Muscle layer of colon (tissue), 2 donors: ENCODE measurements at regions not wholly inside any gene's neighbourhood (a gene's known extent, or its start where the extent isn't known, plus 50 kb on each side); places are given as distances from the start of the nearest gene placed in this dataset.

Experiments used
- H3K27ac ChIP-seq: one replicate; pipeline ENCODE4 v1.7.0; 2013; ENCODE audit warnings: low read depth, mild to moderate bottlenecking, low read length, moderate library complexity
- H3K27me3 ChIP-seq, 2 donors: one replicate each; pipeline ENCODE4 v1.7.0; 2013; ENCODE audit warnings: low read length in 2 of 2, mild to moderate bottlenecking in 2 of 2; ENCODE audit not compliant: insufficient read depth in 2 of 2, control insufficient read depth in 1 of 2
- H3K36me3 ChIP-seq: one replicate; pipeline ENCODE4 v1.7.0; 2013; ENCODE audit warnings: mild to moderate bottlenecking, low read length; ENCODE audit not compliant: insufficient read depth
- H3K4me1 ChIP-seq: one replicate; pipeline ENCODE4 v1.7.0; 2013; ENCODE audit warnings: mild to moderate bottlenecking, low read length; ENCODE audit not compliant: insufficient read depth
- H3K4me3 ChIP-seq, 2 donors: one replicate each; pipeline ENCODE4 v1.7.0; 2013; ENCODE audit warnings: low read length in 2 of 2, low read depth in 1 of 2, mild to moderate bottlenecking in 1 of 2, moderate library complexity in 1 of 2
- H3K9ac ChIP-seq: one replicate; pipeline ENCODE4 v1.7.0; 2013; ENCODE audit warnings: low read length
- H3K9me3 ChIP-seq: one replicate; pipeline ENCODE4 v1.7.0; 2013; ENCODE audit warnings: mild to moderate bottlenecking, low read length
- donor health status: abdominal sarcoma.
- donor health status: Adenocarcinoma of cecum.

GRCh38 chr5:171693412-171693811 lies 92.2 kb upstream of the SMIM23 start:
- Histone ChIP-seq H3K4me1 (no peaks in the 10 kb centered on the region), H3K9me3 (no peaks in the 10 kb centered on the region), H3K4me3 (no peak overlapping the region), H3K9ac (no peak overlapping the region), H3K27me3 (no peaks in the 10 kb centered on the region), H3K27ac (no peak overlapping the region), H3K36me3 (no peaks in the 10 kb centered on the region)

- Histone ChIP-seq H3K4me1 (no peaks in the 10 kb centered on the region), H3K27ac (no peak overlapping the region), H3K27me3 (no peaks in the 10 kb centered on the region), H3K9me3 (no peaks in the 10 kb centered on the region), H3K4me3 (no peak overlapping the region), H3K36me3 (no peaks in the 10 kb centered on the region), H3K9ac (no peak overlapping the region)
Observed at GRCh38 chr5:171695804-171696203, 89.8 kb upstream of the SMIM23 start.

GRCh38 chr5:171697221-171698102 lies 88.2 kb upstream of the SMIM23 start:
- H3K27me3 ChIP-seq = no peaks in the 10 kb centered on the region
- no peaks in the 10 kb centered on the region for H3K4me1 ChIP-seq
- H3K36me3 ChIP-seq = no peaks in the 10 kb centered on the region

GRCh38 chr5:171700318-171700912 lies 85.2 kb upstream of the SMIM23 start:
- Histone ChIP-seq H3K9me3 (no peaks in the 10 kb centered on the region), H3K27ac (no peak overlapping the region), H3K36me3 (no peaks in the 10 kb centered on the region), H3K4me3 (no peak overlapping the region), H3K9ac (no peak overlapping the region), H3K27me3 (no peaks in the 10 kb centered on the region), H3K4me1 (no peaks in the 10 kb centered on the region)

More at GRCh38 chr5:171697221-171698102, 88.2 kb upstream of the SMIM23 start:
- no peak overlapping the region for H3K27ac ChIP-seq
- H3K9ac ChIP-seq = no peak overlapping the region
- no peak overlapping the region for H3K4me3 ChIP-seq
- H3K9me3 ChIP-seq = no peaks in the 10 kb centered on the region

GRCh38 chr5:171701100-171701541 lies 84.5 kb upstream of the SMIM23 start:
- no peak overlapping the region for H3K27ac ChIP-seq
- no peaks in the 10 kb centered on the region for H3K36me3 ChIP-seq
- no peaks in the 10 kb centered on the region for H3K4me1 ChIP-seq
- H3K27me3 ChIP-seq = no peaks in the 10 kb centered on the region
- H3K9ac ChIP-seq = no peak overlapping the region
- no peak overlapping the region for H3K4me3 ChIP-seq
- H3K9me3 ChIP-seq = no peaks in the 10 kb centered on the region

- no peak overlapping the region for H3K9ac ChIP-seq
- no peak overlapping the region for H3K4me3 ChIP-seq
- no peaks in the 10 kb centered on the region for H3K9me3 ChIP-seq
- no peaks in the 10 kb centered on the region for H3K27me3 ChIP-seq
- no peaks in the 10 kb centered on the region for H3K4me1 ChIP-seq
- no peak overlapping the region for H3K27ac ChIP-seq
- H3K36me3 ChIP-seq = no peaks in the 10 kb centered on the region
Observed at GRCh38 chr5:171702135-171702770, 83.4 kb upstream of the SMIM23 start.

- Histone ChIP-seq H3K36me3 (no peaks in the 10 kb centered on the region), H3K4me1 (no peaks in the 10 kb centered on the region), H3K27me3 (no peaks in the 10 kb centered on the region), H3K9ac (no peak overlapping the region), H3K4me3 (no peak overlapping the region), H3K27ac (no peak overlapping the region), H3K9me3 (no peaks in the 10 kb centered on the region)
Observed at GRCh38 chr5:171703146-171703545, 82.5 kb upstream of the SMIM23 start.

- Histone ChIP-seq H3K27ac (no peak overlapping the region), H3K9ac (no peak overlapping the region), H3K36me3 (no peaks in the 10 kb centered on the region), H3K4me3 (no peak overlapping the region), H3K4me1 (no peaks in the 10 kb centered on the region), H3K9me3 (no peaks in the 10 kb centered on the region), H3K27me3 (no peaks in the 10 kb centered on the region)
Observed at GRCh38 chr5:171705036-171705435, 80.6 kb upstream of the SMIM23 start.

GRCh38 chr5:171705830-171706468 lies 79.7 kb upstream of the SMIM23 start:
- Histone ChIP-seq H3K4me1 (no peaks in the 10 kb centered on the region), H3K9me3 (no peaks in the 10 kb centered on the region), H3K9ac (no peak overlapping the region), H3K4me3 (no peak overlapping the region), H3K36me3 (no peaks in the 10 kb centered on the region), H3K27me3 (no peaks in the 10 kb centered on the region), H3K27ac (no peak overlapping the region)

- no peaks in the 10 kb centered on the region for H3K4me1 ChIP-seq
- H3K36me3 ChIP-seq = no peaks in the 10 kb centered on the region
- H3K27me3 ChIP-seq = no peaks in the 10 kb centered on the region
- H3K9ac ChIP-seq = no peak overlapping the region
- H3K4me3 ChIP-seq = no peak overlapping the region
- no peaks in the 10 kb centered on the region for H3K9me3 ChIP-seq
- no peak overlapping the region for H3K27ac ChIP-seq
Observed at GRCh38 chr5:171706736-171707441, 78.7 kb upstream of the SMIM23 start.

GRCh38 chr5:171707442-171707792 lies 78.2 kb upstream of the SMIM23 start:
- Histone ChIP-seq H3K27me3 (no peaks in the 10 kb centered on the region), H3K36me3 (no peaks in the 10 kb centered on the region), H3K27ac (no peak overlapping the region), H3K4me1 (no peaks in the 10 kb centered on the region), H3K9me3 (no peaks in the 10 kb centered on the region), H3K4me3 (no peak overlapping the region), H3K9ac (no peak overlapping the region)
